ENCODE measurements at regions not wholly inside any gene's neighbourhood (a gene's known extent, or its start where the extent isn't known, plus 50 kb on each side); places are given as distances from the start of the nearest gene placed in this dataset.

GRCh38 chr10:27599546-27599945, 95.4 kb downstream of the RAB18 start:
- no peak for DNase-seq

DNA sequence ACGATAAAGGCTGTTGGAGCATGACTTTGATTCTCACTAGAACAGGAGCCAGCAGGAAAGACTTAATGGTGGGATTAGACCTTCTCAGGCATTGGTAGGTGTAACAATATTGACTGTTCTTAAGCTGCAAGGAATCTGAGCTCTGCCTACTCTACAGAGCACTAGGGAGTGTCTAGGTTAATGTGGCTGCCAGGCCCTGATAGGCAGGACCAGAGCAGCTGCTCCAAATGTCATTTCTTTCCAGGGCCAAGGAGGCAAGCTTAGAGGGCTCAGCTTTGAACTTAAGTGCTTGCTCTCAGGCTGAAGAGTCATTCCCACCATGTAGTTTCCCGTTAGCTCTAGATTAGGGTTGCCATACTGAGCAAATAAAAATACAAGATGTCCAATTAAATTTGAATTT, 96.8 kb downstream of the RAB18 start:
- no peak for DNase-seq

- no peak for DNase-seq
These were observed 97.4 kb downstream of the RAB18 start for GRCh38 chr10:27601503-27601902.

- no peak for DNase-seq
These were observed 97.9 kb downstream of the RAB18 start for GRCh38 chr10:27601946-27602538.

DNA sequence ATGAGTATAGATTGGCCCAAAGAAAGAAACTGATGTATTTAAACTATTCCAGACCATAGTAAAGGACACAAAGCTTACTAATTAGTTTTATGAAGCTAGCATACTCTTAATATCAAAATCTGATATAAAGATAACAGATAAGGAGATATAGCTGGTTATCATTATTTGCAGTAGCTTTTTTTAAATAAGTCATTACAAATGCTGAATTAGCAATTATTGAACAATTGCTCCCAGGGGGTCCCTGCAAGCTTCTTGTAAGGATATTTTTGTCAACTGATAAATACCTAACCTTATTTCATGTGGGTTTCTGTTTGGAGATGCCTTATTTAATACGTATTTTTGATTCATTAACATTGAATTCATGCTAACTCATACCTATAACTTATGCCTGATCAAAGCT, 99.0 kb downstream of the RAB18 start:
- DNase-seq, result no peak

DNA sequence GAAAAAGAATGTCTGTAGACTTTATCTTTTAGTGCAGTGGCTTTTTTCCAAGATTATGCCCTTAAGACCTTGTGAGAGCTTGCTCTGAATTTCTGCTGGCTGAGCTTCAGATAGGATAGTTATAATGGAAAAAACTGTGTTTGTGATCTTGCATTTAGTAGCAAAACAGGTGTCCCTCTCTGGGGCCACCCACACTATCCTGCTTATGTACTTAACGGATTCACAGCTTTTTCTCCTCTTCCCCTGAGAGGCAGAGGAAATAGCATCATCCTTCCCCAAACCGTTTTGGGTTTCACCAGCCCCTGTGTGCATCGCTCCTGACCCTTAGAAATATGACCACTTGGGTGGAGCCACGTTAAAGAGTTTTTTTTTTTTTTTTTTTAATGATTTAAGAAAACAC, 101.2 kb downstream of the RAB18 start:
- DNase-seq, result no peak

- DNase-seq, result no peak
These were observed 103.5 kb downstream of the RAB18 start for GRCh38 chr10:27607591-27607990.

DNA sequence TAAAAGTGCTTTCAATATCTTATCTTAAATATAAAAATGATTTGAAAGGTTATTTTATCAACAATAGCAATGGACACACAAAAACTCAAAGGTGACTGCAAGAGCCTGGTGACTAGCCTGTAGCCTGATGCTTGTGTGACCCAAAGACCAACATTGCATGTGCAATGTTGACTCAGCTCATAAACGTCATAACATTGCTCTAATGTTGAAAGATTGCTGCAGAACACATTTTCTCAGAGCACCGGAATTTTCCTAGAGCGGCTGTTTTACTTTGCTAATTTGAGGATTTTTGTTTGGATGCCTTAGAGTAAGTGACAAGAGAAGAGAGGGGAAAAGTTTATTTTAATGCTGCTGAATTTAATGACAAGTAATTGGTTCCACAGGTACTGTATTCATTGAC, 107.1 kb downstream of the RAB18 start:
- DNase-seq, result peak; percentile 84

DNA sequence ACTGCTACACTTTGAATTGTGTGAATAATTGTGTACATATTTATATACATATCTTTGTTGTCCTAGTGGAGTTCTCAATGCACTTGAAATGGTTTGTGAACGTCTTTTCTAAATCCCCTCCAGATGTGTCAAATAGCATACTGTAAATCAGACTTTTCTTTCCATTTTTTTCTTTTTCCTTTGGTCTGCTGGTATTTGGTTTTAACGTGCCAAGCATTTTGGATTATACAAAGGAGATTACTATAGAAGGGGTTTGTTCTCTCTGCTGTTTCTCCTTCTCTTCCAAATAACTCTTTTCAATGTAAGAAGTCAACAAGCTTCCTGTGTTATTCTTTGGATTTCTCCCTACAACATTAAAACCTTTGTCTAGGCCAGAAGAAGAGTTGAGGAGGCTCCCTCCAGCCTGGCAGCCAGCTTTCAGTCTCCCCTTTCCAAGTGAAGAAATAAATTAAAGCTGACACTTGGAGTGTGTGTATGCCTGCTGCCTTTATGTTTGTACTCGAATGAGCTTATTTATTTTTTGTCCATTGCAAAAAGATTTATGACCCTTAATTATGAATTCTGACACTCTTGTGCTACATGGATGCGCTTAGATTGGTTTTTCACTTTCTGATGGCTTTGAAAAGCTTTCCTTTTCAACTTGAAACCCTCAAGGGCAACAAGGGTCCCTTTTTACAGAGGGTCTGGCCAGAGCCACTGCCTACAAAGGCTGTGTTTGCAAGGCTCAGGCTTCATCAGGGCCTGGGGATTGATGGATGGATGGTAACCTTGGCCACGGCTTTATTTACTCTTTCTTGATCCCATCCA, 107.8 kb downstream of the RAB18 start:
- DNase-seq, result no peak

DNA sequence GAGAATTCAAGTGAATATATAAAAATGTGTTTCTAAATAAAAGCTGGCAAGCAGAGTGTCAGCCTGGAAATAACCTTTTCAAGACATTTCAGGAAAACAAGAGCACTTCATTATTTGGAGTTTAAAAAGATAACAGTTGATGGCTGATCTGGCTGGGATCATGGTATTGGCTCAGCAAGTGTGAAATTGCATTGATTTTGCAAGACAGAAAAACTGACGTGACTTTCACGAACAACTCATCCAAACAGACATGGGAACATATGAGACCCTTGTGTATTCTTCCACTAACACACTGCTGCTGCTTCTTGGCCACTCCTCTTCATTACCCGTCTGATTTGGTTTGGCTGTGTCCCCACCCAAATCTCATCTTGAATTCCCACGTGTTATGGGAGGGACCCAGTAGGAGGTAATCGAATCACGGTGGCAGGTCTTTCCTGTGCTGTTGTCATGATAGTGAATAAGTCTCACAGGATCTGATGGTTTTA, 108.5 kb downstream of the RAB18 start:
- no peak for DNase-seq

DNA sequence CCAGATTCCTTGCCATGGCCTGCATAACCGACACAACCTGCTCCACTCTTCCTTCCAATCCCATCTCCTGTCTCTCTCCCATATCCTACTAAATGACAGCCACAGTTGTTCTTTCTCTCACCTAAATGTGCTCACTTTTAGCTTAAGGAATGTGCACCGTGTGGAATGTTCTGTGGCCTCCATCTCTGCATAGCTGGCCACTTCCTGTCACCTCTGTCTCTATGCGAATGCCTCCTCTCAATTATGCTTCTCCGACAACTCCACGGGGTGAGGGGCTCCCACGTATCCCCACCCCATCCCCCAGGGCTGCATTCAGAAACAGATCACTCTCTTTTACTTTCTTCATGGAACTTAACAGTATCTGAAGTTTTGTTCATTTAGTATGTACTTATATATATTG, 110.7 kb downstream of the RAB18 start:
- peak; percentile 10 for DNase-seq

DNA sequence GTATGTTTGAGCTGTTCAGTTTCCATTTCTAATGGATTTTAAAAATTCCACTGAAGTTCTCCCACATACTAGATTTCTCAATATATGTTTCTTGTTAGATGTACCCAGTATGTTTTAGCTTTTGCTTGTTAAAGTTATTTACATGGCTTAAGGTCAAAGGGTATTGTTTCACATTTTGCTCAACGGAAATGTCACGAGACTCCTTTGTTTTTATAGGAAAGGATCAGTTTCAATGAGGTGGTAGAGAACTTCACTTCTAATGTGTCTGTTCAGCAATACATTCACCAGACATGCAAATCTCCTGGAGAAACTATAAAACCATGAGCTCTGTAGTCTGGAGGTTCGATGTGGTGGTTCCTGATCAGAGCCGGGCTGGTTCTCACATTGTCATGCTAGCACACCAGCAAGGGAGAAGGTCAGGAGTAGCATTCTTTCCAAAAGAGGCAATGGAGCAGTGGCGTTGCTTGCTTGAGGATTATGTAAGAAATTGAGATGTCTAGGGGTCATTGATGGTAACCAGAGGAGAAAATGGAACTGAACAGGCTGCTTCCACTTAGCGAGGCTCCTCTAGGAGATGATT, 114.0 kb downstream of the RAB18 start:
- DNase-seq, result no peak

GRCh38 chr10:27618906-27619305, 114.8 kb downstream of the RAB18 start:
- peak; percentile 64 for DNase-seq

DNA sequence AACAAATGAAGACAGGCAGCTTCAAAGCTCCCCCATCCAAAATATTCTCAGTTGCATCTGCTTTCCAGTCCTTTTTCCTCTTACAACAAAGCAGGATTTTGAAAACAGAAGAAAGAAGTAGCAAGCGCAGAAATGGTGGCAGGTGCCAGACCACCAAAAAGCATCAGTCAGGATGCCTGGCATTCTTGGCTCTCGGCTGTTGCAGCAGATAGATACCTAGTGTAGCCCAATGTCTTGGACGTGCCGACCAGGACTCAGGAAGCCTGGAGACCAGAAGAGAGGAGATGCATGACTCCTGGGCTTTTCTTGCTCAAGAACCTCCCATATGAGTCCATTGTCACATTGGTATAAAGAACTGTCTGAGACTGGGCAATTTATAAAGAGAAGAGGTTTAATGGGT, 115.2 kb downstream of the RAB18 start:
- no peak for DNase-seq

- peak; percentile 96 for DNase-seq
These were observed 116.6 kb downstream of the RAB18 start for GRCh38 chr10:27620430-27621397.

- DNase-seq, result peak; percentile 86
These were observed 117.4 kb downstream of the RAB18 start for GRCh38 chr10:27621461-27621860.

GRCh38 chr10:27622596-27622995, 118.5 kb downstream of the RAB18 start:
- DNase-seq, result no peak
